C1 segment of cervical spinal cord (tissue), 14 donors: ENCODE measurements at regions not wholly inside any gene's neighbourhood (a gene's known extent, or its start where the extent isn't known, plus 50 kb on each side); places are given as distances from the start of the nearest gene placed in this dataset.

Source experiments
- DNase-seq, 14 donors: peaks; one replicate each; lab custom pipeline; 2025; lab: John Stamatoyannopoulos, UW

DNA sequence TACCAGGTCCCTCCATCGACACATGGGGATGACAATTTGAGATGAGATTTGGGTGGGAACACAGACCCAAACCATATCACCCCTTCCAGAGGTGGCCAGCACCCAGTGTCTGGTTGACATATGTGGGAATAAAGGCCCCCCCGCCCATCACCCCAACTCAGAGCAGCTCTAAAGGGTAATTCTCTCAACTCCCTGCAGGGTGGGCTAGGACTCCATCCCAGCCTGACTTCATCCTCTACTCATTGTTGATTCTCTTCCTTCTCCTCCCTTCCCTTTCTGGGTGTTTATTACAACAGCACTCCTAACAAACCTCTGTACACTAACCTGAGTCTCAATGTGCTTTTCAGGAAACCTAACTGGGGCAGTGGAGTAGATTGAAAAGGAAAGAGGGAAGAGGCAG is 339.9 kb downstream of the ACTL7B start:
- no peak for DNase-seq

DNA sequence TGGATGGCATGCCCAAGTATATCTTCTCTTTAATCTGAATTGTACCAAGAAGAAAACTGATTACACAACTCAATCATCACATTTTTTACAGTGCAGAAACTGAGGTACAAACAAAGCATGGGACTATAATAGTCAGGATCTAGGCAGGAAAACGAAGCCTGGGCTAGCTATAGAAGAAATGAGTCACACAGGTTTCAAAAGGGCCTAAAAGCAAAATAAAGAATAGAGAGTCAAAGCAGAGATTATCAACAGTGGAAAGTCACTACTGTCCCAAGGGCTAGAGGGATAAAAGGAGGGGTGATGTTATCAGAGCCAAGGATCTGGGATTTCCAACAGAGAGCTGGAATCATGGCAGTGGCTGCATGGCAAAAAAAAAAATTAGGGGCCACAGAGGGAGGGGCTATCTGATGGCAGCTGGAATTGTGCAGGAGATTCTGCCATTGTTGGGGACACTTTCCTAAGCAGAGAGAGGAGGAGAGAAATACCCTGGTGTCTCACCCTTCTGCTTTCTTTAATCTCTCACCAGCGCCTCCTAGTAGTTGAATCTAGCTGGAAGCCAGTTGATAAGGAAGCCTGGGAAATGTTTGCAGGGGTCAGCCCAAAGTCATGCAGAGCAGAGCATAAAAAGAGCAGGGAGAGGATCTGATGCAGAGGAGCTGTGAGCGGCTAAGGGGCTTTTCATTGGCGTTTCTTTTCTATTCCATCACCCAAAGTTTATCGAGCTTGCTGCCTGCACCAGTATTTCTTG is 343.2 kb downstream of the ACTL7B start:
- DNase-seq: no peak

DNA sequence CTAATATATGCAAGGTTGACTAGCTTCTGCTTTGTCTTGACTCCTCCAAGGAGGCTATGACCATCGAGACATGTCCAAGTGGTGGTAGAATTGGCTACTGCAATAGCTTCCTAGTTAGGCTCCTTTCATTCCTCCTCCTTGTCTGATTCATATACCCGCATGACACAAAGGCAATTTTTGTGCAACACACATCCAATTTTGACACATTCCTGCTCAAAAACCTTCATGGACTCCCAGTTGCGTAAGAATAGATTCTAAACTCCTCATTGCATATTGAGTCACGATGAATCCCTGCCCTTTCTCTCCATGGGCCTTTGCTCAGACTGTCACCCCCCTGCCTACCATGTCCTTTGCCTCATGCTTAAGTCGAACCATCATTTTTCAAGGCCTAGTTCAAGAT is 344.5 kb downstream of the ACTL7B start:
- no peak for DNase-seq

DNA sequence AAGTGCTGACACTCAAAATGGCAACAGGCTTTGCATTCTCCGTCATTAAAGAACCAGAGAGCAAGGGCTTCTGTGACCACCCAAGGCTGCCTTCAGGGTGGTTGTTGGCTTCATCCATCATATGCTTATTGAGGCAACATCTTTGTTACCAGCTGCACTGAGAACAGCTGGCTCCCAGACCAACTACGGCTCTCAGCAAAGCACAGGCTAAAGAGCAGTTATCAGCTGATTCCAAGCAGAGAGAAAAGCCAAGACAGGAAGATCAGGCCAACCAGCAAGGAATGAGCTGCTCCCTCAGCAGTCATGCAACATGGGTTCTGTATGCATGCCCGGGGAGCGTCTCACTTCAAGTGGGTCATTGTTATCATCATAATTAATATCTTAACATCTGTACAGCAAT is 358.9 kb downstream of the ACTL7B start:
- no peak for DNase-seq

DNA sequence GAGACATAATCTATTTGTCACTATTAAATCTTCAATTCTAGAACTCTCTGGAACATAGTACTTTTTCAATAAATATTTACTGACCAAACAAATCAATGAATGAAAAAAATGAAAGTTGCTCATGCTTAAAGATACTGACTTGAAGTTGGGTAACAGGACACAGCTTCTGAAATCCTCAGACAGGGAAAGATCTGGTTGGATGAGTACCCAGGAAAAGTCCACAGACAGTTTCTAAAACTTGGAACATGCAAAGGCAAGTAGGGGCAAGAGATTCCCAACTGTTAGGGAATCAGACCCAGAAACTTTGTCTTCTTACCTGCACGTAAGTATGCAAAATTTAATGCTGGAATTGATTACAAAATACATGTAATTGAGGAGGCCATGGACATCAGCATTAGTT is 366.2 kb downstream of the ACTL7B start:
- no peak for DNase-seq

DNA sequence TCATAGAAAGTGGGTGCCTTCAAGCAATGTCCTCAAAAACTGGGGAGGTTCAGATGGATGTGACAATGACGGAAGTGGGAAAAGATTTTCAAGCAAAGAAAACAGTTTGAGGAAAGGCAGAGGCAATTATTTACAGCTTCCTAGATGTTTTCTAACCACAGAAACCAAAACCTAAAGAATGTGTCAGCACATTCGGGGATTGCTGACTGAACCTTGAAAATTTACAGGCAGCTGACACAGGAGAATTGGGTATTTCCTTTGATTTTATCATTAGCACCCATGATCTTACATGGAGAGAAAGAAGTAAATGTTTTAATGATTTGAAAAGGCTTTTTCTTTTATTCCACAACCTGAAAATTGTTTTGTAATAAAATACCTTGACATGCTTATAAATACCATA is 369.0 kb downstream of the ACTL7B start:
- DNase-seq: no peak

DNA sequence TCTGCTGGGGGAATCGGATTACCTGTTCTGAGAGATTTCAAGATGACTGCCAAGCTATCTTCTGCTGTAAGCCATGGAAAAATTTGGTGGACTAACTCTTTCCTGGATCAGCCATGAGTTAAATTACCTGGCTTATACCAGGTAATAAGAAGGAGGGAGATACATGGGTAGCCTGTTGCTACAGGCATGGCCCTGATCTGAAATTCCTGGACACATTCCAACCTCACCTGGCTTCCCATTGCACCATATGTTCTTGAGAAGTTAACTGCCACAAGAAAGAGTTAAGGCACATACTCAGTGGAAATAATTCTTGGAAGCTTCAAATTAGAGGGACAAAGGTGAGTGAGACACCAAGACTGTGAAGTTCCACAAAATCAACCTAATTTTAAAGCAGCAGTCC is 371.3 kb downstream of the ACTL7B start:
- no peak for DNase-seq

DNA sequence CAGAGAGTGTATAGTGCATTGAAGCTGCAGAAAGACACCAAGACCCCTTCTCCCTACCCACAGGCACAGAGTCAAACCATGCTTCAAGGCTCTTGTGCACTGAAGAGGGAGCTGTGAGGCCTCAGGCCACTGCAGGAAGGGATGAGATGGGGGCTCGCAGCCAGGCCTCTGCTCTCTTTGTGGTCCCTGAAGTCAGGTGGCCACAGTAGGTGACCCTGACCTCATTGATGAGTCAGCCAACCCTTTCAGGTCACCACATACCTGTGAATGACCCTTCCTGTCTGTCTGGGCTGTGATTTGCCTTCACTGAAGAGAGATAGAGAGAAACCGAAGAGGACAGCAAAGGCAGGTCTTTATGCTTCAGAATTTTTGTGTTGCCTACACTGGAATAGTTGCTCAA is 372.1 kb downstream of the ACTL7B start:
- DNase-seq: no peak

DNA sequence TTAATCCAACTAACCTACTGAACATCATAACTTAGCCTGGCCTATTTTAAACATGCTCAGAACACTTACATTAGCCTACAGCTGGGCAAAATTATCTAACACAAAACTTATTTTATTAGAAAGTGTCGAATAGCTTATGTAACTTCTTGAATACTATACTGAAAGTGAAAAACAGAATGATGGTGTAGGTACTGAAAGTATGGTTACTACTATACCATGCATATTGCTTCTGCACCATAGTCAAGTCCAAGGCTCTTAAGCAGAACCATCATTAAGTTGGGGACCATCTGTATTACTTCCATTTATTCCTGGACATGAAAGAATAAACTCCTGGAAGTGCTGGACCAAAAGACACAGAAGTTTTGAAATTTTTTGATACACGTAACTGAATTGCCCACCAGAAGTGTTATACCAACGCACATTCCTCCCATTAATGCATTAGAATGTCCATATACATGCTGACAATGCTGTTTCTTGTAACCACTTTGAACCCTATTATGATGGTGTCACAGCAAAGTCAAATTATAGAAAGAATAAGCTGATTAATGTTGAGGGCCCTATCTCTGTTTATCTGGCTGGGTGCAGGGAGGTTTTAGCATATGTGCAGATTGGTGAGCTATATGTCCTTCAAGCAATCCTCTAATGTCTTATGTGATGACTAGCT is 375.7 kb downstream of the ACTL7B start:
- DNase-seq: no peak

DNA sequence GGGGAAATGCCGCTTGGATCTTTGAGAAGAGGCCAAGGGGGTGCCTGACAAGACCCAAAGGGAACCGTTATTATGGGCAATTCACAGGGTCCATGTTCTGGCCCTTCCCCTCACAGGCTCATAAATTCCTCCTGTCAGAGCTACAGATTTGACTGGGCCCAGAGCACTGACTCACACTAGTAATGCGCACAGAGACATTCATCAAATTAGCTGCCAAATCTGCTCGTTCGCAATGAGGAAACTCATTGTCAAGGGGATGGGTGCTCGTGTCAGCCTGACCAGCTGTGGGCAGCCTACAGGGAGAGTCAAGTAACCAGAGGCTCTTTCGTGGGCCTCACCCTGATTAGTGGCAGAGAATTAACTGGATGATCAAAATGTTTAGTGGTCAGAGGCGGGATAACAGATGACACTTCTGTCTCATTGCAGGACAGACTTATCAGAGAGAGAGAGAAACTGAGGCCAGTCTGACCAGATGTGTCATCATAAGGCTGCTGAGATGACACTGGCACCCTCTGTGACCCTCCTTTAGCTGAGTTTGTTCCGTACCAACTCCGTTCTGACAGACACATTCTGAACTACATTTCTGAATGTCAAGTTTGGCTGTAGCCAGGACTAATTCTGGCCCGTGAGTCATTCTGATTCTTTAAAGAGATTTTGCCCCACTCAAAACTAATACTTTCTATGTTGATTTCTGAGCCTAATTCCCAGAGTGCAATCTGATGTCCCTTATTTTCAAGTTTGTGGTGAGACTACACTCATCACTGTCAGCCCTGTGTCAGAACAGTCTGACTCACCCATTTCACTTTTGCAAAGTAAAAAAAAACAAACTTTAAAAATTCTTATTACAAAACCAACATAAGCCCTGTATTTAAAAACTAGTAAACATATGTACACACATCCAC is 377.1 kb downstream of the ACTL7B start:
- DNase-seq: peak in 1 of 14 donors; percentile 12

DNA sequence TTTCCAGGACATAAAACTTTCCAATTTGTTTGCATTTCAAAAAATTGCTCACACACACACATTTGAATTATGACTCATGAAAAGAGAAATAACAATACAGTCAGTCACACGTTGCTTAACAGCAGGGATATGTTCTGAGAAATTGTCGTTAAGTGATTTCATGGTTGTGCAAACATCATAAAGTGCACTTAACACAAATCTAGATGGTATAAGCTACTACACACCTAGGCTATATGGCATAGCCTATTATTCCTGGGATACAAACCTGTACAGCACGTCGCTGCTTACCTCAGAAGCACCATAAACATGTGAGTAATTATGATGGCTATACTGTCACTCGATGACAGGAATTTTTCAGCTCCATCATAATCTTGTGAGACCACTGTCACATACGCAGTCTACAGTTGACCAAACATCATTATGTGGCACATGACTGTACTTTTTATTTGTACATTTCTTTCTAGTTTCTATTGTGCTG is 378.2 kb downstream of the ACTL7B start:
- no peak for DNase-seq

DNA sequence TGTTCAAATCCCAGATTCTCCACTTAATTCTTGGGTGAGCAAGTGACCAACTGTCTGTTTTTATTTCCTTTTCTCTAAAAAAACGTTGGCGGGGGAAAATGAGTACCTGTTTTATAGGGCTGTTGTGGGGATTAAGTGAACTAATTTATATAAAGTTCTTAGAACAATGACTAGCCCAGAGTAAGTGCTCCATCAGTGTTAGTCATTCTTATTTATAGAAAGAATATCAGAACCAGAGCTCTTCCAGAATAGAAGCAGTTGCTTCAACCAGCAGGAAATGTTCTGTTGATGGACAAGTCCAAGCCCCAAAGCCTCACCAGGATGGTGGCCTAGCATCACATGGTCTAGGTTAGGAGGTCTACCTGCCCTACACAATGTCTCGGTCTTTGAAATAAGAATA is 379.2 kb downstream of the ACTL7B start:
- no peak for DNase-seq

DNA sequence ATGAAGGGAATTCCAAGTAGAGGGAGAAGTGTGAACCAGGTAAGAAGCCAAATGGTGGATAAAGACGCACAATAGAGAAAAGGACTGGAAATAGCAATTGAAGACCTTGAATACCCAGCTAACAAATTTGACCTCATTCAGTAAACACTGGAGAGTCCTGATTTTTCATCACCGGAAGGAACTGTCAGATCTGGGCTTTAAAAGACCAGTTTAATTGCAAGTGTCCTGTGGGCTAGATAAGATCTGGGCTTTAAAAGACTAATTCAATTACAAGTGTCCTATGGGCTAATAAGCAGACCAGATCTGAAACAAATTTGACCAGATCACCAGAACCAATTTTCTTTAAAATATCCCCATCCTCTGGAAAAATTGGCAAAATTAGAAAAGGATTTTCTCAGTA is 380.0 kb downstream of the ACTL7B start:
- no peak for DNase-seq

DNA sequence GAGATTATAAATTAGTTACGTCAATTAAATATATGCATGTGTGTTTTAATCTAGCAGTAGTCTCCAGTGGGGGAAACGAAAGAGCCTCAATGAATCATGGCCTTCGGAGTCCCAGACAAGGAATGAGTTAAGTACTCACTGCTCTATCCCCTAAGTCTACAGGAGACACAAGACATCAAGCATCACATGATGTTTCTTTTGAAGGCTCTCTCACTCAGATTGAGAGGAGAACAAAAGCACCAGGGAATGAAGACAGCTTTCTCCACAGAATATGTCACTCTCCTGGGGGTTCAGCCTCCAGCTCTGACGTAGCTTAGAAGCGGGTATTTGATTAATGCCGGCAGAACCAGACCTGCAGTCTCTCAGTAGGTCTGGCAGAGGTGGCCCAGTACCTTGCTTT is 381.4 kb downstream of the ACTL7B start:
- no peak for DNase-seq

DNA sequence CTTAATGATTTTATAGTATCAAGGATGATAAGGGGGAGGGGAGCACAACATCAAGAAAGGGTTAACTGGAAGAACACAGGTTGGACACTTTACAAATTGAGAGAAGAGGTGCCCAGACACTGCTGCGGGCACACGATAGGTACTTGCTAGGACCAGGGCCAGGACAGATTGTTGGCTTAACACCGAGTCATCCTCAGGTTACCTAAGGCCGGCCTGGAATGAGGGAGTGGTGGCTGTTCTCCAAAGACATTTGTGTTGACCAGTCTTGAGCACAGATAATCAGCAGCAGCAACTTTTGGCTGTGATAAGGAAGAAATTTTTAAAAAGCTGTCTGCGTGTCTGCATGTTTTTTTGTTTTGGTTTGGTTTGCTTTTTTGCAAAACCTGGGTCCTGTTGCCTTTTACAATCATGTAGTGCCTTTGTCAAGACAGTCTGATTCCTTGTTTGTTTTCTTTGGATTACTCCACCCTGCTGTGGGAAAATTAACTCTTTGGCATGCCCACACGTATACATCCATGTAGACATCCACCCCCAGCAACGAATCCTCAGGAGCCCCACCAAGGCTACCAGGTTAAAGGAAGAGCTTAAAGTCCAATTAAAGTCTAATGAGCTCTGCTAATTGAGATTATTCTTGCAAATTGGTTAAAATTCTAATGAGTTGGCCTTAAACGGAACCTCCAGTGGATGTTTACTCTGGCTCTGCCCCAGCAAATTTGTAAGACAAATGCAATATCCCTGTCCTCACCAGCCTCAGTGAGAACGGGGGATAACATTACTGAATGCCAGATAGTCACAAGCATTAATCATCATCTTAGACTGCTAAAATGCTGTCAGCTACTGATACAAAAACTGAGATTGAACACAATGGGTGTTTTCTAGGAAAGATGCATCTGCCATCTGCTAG is 382.3 kb downstream of the ACTL7B start:
- DNase-seq: no peak

DNA sequence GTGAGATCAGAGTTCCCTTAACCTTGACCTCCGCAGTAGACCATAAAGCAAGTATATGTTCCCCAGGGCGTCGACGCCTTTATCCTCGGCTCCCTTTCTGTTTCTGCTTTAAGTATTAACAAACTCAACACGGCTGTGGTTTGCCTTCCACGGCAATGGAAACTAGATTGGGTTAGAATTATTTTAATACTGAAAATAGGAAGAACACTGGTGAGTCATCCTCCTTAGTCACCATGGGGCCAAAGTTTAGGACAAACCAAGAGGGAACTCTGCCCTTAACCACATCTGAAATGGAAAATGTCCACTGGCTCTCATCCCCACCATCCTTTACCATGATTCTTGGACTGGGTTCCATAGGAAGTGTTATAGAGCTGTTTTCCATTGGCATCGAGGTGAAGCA is 386.1 kb downstream of the ACTL7B start:
- DNase-seq: no peak

DNA sequence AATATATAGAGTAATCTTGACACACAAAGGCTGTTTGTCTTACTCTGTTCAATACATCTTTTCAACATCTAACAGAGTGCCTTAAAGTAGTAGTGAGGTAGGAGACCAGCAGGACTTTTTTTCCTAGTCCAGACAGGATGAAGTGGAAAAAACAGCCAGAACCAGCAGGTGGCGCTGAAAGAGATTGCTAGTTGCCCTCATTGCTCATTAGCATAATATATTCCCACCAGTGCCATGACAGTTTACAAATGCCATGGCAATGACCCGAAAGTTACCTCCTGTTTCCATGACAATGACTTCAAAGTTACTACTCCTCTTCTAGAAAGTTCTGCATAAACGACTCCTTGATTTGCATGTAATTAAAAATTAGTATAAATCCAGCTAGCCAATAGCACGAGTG is 387.4 kb downstream of the ACTL7B start:
- DNase-seq: no peak

DNA sequence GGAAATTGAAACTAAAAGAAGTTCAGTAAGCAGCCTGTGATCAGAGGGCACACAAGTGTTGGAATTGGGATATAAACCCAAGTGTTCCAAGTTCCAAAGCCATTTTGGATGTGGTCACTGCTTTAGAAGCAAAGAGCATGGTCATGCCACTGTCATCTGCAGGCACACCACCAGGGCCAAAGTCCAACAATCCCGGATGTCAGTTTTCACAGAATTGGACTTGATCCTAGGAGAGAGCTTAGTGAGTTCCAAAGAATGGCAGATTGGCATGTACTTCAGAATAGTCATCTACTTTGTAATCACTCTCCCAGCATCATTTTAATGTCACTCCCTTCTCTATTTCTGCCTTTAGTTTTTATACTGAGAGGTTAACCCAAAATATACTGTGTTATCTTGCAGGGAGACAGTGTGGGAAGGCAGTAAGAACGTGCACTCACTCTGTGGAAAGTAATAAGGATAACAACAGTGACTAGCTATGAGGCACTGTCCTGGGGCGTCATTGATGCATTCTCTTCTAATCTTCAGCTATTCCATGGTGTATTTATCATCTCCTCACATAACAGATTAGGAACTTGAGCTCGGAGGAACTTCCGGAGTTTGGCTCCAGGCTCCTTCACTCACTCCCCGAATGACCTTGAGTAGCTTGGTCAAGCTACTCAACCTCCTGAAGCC is 388.0 kb downstream of the ACTL7B start:
- DNase-seq: no peak

DNA sequence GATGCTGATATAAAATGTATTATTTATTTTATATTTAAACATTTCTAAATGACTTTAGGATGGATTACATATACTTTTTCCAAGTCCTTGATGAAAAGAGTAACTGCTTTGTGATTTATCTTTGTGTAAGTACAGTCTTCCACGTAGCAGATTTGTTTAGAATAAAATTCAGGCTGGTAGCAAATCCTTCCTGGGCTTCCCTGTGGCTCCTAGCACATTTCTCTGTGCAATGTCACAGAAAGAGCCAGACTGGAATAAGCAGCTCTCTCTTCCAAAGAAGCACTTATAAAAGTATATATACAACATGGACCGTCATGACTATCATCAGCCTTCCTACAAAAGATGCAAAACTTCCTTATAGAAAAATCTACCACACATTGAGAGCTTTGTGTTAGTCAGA is 388.6 kb downstream of the ACTL7B start:
- no peak for DNase-seq

DNA sequence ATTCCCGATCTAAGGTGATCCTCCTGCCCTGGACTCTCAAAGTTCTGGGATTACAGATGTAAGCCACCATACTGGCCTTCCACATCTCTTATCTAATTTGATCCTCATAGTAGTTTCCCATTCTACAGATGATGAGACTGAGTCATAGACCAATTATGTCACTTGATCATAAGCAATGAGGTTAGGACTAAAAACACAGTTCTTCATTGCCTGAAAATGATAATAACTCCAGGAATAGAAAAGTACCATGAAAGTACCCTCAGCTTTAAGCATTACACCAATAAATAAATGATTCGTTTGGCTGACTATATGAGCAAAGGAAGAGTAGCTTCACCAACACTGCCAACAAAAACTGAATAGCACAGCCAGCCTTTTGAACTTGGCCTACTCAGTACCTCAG is 389.5 kb downstream of the ACTL7B start:
- no peak for DNase-seq
